GM21786 (cell line): ENCODE measurements at regions not wholly inside any gene's neighbourhood (a gene's known extent, or its start where the extent isn't known, plus 50 kb on each side); places are given as distances from the start of the nearest gene placed in this dataset.
"Not testable (repeated sequence)": the region's sequence is repeated elsewhere in the genome, so short reads cannot be mapped to it uniquely, and the experiment has no call there.

Experiments
- ATAC-seq: cut with Tn5 transposase; IDR thresholded peaks from one replicate; pipeline ENCODE4 v1.9.1; 2021; ENCODE audit not compliant: unreplicated experiment

- ATAC-seq: no peak
Measured at GRCh38 chr10:109664554-109664953, 258.8 kb downstream of the XPNPEP1 start.

GRCh38 chr10:109663122-109663521, 260.2 kb downstream of the XPNPEP1 start:
- ATAC-seq: no peak

- not testable (repeated sequence) for ATAC-seq
Measured at GRCh38 chr10:109652612-109653011, 270.7 kb downstream of the XPNPEP1 start.

DNA sequence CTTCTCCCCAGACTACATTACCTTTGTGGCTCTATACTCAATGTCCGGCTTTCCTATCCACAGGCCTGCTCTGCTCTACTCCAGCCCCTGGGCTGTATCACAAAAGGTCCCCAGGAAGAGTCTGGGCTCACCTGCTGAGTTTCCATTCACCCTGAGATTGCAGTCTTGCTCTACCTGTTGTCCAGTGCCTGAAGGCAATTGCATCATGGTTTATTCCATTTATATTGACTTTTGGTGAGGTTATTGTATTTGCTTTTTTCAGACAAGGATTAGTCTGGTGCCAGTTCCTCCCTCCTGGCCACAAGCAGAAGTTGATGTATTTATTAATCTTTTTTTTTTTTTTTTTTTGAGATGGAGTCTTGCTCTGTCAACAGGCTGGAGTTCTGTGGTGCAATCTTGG, 273.1 kb downstream of the XPNPEP1 start:
- ATAC-seq: no peak

GRCh38 chr10:109647627-109648026, 275.7 kb downstream of the XPNPEP1 start:
- ATAC-seq: no peak

DNA sequence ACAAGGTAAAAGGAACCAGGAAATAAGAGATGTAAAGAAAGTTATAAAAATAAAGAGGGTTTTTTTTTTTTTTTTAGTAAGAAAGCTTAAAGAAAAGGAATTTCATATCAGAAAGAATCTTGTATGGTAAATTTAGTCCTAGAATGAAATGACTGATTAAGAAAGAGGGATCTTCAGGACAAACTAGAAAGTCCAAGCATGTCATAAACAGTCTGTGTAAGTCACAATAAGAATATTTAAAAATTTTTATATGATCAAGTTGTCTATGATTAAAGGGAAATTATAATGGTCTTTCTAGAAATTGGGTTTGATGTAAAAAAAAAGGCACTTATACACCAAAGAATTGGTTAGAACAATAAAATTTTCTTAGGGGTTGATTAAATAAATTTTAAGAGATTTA, 289.5 kb downstream of the XPNPEP1 start:
- no peak for ATAC-seq

DNA sequence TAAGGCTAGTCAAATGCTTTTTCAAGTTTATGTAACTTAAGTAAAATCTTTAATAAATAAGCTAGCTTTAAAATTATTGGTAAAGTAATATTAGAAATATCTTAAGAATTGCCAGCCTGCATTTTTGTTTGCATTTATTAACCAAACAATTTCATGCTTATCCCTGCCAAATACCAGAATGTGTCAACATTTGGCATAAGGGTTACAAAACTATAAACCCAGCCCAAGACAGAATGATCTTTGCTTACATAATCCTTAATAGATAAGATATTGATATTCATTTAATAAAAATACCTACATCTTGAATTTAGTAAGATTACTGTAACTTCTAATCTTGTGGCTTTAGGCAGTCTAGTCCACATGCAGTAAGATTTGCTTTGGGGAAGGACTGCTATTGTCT, 290.3 kb downstream of the XPNPEP1 start:
- not testable (repeated sequence) for ATAC-seq

DNA sequence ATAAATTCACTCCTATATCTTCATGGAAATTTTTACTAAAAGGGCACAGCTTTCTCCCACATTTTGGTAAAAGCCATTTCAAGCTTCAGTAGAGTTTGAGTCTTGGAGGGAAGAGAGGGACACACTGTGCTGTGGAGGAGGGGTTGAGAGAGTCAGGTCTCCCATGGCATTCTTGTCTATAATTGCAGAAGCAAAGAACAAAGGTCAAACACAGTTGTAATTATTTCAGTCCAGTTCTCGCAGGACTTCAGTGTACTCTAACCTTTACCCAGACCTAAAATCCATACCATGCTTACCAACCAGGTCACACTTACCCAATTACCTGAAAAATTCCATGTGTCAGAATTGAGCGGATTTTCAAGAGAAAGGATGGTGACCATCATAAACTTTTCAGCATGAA, 298.4 kb downstream of the XPNPEP1 start:
- no peak for ATAC-seq

DNA sequence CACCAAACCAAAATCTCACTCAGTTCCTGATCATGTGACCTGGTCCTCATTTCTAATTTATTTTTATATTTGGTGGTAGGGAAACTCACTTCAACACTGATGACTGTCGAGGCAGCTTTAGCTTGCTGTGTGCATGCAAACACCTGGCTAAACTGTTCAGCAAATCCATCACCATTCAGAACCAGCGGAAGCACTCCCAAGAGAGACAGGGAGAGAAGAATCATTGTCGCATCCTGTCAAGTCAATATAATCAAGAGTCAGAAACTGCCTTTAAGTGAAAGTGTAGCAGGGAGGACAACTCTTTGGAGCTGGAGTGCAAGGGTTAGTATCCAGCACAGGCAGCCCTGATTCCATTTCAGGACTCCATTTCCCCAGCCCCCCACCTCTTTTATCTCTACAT, 300.7 kb downstream of the XPNPEP1 start:
- ATAC-seq: no peak

- ATAC-seq: no peak
Measured at GRCh38 chr10:109620396-109620795, 302.9 kb downstream of the XPNPEP1 start.

DNA sequence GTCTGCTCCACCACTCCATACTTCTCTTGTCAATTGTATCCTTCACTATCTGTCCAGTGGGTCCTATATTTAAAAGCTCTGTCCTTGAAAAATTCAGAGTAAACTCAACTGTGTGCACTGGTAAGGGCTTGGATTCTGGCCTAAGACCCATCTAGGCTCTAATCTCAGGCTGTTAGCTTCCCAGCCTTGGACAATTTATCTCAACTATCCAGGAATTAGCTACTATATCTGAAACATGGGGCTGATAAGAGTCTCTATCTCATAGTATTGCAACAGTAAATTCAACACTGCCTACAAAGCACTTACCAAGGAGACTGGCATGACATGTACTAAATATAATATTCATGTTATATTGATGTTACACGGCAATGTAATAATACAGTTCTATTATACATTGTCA, 303.4 kb downstream of the XPNPEP1 start:
- no peak for ATAC-seq

GRCh38 chr10:109618748-109619147, 304.6 kb downstream of the XPNPEP1 start:
- ATAC-seq: no peak

GRCh38 chr10:109618301-109618700, 305.0 kb downstream of the XPNPEP1 start:
- ATAC-seq: no peak

DNA sequence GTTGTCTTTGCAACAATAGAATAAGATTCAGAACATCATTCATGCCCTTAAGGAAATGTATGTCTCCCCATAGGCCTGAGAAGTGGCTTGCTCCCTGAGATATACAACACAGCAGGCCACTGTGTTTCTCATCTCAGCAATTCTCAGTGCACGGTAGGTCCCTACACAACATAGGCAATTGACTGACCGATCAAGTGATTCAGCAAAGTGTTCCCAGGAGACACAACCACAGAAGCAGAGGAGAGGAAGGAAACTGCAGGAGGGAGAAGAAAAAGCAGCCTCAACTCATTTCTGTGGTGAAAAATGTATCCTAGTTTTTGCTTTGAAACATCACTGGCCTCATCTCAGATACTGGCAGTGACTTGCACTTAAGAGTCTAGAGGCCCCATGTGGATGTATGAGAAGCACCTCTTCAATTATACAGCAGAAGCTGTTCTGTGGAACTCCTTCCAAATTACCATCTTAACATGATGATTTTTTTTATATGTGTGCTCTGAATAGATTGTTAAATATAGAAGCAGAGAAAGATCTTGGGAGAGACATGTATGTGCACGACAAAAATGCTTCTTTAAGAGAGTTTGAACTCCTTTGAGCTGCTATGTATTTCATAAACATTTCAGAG, 306.8 kb downstream of the XPNPEP1 start:
- no peak for ATAC-seq

GRCh38 chr10:109595356-109595755, 328.0 kb downstream of the XPNPEP1 start:
- not testable (repeated sequence) for ATAC-seq

- ATAC-seq: no peak
Measured at GRCh38 chr10:109593682-109594081, 329.6 kb downstream of the XPNPEP1 start.

DNA sequence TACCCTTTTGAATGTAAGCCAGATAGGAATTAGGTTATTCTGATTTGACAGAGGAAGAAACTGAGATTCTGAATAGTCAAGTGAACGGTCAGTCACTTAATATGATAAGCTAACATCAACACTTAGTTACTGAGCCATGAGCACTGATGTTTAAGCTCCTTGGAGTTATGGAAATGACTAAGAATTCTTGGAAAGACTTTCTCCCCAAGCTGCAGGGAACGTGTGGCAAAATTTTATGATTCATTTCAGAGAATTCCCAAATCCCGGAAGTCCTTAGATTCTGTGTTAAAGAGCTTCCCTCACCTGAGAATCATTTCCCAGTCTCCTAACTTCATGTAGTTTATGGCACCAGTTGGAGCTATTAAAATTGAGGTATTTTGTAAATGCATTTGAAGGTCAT, 330.9 kb downstream of the XPNPEP1 start:
- ATAC-seq: no peak

- ATAC-seq: no peak
Measured at GRCh38 chr10:109591601-109592000, 331.7 kb downstream of the XPNPEP1 start.

GRCh38 chr10:109588259-109588658, 335.1 kb downstream of the XPNPEP1 start:
- no peak for ATAC-seq

- no peak for ATAC-seq
Measured at GRCh38 chr10:109587366-109587765, 335.9 kb downstream of the XPNPEP1 start.

DNA sequence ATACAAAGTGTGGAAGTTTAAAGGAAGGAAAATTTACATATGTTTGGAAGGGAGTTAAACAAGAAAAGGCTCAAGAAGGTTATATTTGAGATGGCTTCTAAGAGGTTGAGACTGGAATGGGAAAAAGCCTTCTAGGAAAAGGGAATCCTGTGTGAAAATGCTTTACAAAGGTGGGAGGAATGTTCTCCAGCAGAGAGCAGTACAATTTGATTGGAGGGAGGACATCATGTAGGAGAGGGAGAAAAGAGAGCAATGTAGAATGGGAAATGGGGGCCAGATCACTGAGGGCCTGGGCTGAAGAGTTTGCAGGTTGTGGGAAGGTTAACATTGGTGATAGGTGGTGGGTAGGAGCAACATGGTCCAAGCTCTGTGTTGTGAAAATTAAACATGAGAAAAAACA, 366.9 kb downstream of the XPNPEP1 start:
- no peak for ATAC-seq

- ATAC-seq: not testable (repeated sequence)
Measured at GRCh38 chr10:109542050-109542603, 381.2 kb downstream of the XPNPEP1 start.

DNA sequence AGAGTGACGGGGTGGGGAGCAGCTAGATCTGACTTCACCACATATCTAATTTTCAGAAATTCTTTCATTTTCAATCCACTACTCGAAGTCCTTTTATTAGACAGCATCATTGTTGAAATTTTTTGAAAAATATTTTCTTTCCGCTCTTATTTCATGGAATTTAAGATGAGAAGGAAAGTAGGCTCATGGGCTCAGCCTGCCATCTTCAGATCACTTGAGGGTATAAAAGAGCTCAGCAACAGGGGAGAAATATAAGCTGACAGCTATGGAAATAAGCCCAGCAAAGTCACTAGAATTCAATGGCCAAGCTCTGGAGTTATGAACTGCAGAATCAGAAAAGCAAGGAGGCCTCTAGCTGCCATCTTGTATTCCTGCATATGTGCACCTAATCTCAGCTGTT, 389.1 kb downstream of the XPNPEP1 start:
- no peak for ATAC-seq
